Testis (tissue), 2 donors: ENCODE measurements at regions not wholly inside any gene's neighbourhood (a gene's known extent, or its start where the extent isn't known, plus 50 kb on each side); places are given as distances from the start of the nearest gene placed in this dataset.

ENCODE experiments used
- POLR2A ChIP-seq: fragments of 450-650 bp; IDR thresholded peaks from one replicate; pipeline ENCODE4 v1.6.1; 2017; ENCODE audit warnings: antibody characterized with exemption, mild to moderate bottlenecking, moderate library complexity
- TF ChIP-seq, protein P1 (sequence below), 3 experiments: fragments of 450-650 bp in 2 of 3; fragments of 200-600 bp in 1 of 3; sonication (generic) in 1 of 3; IDR thresholded peaks; one replicate each; pipeline ENCODE4 v1.5.1; 2016 to 2019; ENCODE audit warnings: antibody characterized with exemption in 3 of 3, mild to moderate bottlenecking in 2 of 3, moderate library complexity in 1 of 3

DNA sequence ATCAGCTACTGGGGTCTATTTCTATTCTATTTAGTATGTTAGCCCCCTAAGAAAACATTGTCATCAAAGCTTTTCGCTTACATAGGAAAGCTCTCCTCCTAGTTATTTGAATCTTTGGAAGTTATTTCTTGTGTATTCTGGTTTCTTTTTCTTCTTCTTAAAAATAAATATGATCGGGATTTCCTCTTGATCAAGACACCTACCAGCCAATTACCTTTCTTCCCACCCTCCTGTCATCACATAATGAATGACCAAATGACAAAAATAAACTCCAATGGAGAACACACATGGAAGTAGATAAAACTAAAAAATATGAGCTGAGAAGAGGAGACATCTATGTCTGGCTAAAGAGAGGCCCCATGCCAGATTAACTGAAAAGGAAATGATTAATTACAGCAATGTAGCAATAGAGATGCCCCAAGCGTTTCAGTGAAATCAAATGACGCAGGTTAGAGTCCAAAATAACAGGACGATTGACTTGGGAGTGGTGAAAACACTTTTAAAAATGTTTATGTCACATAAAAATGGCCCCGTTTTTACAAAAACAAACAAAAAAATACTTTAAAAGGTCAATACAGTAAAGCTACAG is 59.5 kb upstream of the PCSK1 start:
- no peak for TF ChIP-seq POLR2A
- TF ChIP-seq, protein P1, sequence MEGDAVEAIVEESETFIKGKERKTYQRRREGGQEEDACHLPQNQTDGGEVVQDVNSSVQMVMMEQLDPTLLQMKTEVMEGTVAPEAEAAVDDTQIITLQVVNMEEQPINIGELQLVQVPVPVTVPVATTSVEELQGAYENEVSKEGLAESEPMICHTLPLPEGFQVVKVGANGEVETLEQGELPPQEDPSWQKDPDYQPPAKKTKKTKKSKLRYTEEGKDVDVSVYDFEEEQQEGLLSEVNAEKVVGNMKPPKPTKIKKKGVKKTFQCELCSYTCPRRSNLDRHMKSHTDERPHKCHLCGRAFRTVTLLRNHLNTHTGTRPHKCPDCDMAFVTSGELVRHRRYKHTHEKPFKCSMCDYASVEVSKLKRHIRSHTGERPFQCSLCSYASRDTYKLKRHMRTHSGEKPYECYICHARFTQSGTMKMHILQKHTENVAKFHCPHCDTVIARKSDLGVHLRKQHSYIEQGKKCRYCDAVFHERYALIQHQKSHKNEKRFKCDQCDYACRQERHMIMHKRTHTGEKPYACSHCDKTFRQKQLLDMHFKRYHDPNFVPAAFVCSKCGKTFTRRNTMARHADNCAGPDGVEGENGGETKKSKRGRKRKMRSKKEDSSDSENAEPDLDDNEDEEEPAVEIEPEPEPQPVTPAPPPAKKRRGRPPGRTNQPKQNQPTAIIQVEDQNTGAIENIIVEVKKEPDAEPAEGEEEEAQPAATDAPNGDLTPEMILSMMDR (IDR thresholded peaks at IDR 0.05) = no peak
